HG02852 (cell line): ENCODE measurements at regions not wholly inside any gene's neighbourhood (a gene's known extent, or its start where the extent isn't known, plus 50 kb on each side); places are given as distances from the start of the nearest gene placed in this dataset.
"Not testable (repeated sequence)": the region's sequence is repeated elsewhere in the genome, so short reads cannot be mapped to it uniquely, and the experiment has no call there.

Experiments
- ATAC-seq: cut with Tn5 transposase; IDR thresholded peaks from one replicate; pipeline ENCODE4 v1.9.1; 2021; ENCODE audit warnings: mild to moderate bottlenecking, moderate library complexity; ENCODE audit not compliant: unreplicated experiment

- ATAC-seq, result no peak
Measured at GRCh38 chr13:58329746-58330145, 698.2 kb downstream of the PCDH17 start.

DNA sequence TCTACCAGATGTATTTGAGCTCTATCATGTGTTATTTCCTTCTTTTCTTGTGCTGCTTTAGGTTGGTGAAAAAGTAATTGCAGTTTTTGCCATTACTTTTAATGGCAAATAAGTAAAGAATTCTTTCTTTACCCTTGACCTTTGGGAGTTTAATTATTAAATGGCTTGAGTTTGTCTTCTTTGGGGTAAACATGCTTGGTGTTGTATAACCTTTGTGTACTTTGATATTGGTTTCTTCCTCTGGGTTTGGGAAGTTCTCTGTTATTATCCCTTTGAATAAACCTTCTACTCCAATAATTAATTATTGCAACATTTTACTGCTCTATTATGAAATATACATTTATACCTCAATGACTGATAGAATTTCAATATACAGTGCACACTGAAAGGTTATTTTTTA, 709.4 kb downstream of the PCDH17 start:
- ATAC-seq, result no peak

DNA sequence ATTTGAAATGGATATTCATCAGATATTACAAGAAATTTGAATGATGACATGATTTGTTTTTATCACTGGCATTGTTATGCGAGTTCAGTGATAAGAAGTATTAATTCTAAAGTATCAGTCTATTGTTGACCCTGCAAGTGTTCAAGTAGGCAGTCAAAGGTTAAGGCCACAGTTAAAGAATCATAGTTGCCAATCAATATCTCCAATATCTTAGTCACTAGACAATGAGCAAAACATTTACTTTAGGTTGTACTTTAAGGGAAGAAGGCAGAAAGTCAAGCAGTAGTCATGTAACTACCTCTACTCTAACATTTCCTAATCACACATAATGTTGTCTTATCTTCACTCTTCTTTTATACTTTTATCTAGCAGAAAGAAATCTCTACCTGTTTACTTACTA, 709.8 kb downstream of the PCDH17 start:
- no peak for ATAC-seq

GRCh38 chr13:58343076-58343475, 711.5 kb downstream of the PCDH17 start:
- ATAC-seq, result no peak

DNA sequence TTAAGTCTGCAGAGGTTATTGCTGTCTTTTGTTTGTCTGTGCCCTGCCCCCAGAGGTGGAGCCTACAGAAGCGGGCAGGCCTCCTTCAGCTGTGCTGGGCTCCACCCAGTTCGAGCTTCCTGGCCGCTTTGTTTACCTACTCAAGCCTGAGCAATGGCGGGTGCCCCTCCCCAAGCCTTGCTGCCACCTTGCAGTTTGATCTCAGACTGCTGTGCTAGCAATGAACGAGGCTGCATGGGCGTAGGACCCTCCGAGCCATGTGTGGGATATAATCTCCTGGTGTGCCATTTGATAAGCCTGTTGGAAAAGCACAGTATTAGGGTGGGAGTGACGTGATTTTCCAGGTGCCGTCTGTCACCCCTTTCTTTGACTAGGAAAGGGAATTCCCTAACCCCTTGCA, 720.6 kb downstream of the PCDH17 start:
- ATAC-seq, result not testable (repeated sequence)

DNA sequence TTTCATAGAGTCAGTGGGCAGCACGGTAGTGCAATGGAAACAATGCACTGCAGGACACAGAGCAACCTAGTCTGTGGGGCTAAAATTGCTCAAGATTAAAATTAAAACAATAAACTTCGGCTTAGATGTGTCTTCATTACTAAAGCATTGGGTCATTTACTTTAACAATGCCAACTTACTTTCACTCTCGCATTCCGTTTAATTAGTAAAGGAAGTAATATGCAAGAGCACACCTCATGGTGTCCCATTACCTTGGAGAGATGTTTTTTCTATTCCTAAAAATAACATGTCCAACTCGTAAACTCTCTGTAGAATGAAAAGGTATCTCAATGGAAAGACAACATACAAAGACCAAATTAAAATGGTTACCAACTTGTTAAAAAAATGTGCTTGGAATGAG, 738.4 kb downstream of the PCDH17 start:
- no peak for ATAC-seq

- peak; percentile 10 for ATAC-seq
Measured at GRCh38 chr13:58376349-58376748, 744.8 kb downstream of the PCDH17 start.

DNA sequence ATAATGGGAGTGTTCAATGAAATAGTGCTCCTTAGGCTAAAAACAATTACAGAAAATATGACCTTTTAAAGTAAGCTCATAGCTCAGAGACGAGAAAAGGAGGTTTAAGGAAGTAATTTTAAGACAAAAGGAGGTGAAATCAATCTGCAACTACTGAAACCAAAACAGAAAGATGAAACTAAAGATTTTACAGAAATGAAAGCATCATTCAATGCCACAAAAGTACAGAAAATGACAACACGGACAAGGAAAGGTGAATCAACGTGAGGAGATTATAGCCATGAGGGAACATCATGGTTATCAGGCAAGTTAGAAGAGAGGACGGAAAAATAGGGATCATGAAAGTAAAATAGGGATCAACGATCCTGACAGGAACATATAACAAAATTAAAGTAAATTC, 745.2 kb downstream of the PCDH17 start:
- peak; percentile 74 for ATAC-seq

- no peak for ATAC-seq
Measured at GRCh38 chr13:58379221-58379620, 747.7 kb downstream of the PCDH17 start.

DNA sequence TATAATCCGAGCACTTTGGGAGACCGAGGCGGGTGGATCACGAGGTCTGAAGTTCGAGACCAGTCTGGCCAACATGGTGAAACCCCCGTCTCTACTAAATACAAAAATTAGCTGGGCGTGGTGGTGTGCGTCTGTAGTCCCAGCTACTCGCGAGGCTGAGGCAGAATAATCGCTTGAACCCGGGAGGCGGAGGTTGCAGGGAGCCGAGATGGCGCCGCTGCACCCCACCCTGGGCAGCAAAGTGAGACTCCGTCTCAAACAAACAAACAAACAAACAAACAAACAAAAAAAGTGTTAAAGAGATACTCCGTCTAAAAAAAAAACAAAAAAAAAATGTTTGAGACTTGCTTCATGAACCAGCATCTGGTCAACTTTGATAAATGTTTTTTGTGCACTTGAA, 753.8 kb downstream of the PCDH17 start:
- ATAC-seq, result not testable (repeated sequence)

DNA sequence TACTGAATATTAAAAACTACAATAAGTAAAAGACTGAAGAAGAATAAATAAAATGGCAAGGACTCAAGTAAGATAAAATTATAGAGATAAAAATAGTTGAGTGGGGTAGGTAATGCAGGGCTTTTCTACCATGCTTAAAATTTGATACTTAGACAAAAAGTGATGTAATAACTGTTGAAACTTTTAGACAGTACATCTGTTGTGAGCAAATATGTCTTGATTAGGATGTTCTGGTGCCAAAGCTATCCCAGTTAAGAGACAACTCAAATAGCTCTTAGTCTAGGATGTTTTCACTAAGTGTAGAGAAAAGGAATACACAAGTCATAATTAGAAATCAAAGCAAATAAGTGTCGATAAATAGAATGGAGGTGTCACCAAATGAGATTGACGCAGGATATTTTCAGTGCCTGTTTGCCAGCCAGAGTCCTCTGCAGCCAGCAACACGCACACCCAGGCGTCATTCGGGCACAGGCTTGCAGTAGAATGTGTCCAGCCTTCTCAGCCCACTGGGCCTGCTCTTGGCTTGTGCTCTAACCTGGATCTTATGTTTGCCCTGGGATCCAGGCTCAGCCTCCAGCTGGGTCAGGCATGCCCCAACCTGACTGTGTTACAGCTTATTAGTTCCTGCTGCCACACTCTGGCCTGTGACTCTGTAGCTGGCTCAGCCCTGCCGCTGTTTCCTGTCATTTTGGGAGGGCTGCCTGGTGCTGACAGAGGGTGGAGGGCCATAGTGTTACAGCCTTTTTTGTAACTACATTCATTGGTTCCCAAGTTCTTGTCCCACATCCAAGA, 766.2 kb downstream of the PCDH17 start:
- ATAC-seq, result no peak

DNA sequence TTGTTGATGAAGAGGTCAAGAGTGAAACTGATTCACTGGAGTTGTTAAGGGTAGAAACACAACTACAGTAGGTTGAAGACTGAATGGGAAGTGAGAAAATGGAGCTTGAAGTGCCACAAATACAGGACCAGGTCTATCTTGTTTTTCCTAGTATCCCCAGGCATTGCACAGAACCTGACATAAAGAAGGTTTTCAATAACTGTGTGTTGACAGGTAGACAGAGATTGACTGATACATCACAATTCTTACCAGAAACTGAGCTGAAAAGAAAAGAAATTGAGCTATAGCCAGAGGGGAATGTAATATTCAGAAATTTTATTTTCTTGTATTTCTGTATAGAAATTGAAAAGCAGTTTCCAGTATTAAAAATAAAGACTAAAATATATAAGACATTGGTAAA, 767.7 kb downstream of the PCDH17 start:
- ATAC-seq, result no peak

DNA sequence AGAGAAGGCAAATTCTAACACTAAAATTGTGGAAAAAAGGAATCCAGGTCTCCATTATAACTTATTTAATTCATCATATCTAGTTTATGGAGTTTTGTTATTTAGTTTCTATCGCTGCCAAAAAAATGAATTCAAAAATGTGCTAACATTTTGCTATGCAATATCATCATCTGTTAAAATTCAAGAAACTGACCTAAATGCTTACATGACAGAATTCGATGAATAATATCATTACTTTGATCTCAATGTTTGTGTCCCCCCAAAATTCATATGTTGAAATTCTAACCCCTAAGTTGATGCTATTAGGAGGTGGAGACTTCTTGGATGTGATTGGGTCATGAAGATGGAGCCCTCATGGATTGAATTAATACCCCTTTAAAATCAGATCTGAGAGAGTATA, 775.0 kb downstream of the PCDH17 start:
- ATAC-seq, result no peak

DNA sequence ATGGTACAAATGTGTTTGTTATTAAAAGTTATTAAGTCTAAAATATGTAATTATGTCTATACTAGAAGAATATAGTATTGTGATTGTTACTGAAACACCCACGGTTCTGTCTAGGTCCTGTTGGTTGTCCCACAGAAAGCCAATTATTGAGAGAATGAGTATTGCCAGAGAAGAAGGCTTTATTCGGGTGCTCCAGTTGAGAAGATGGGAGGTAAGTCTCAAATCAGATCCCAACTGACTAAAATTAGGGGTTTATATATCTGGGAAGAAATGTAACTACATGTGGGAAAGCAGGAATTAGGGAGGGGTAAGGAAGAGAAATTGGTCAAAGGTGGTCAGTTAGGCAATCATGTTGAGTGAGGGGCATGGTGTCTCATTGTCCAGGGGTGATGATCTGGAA, 798.4 kb downstream of the PCDH17 start:
- ATAC-seq, result no peak

GRCh38 chr13:58434943-58435342, 803.4 kb downstream of the PCDH17 start:
- ATAC-seq, result no peak

- ATAC-seq, result no peak
Measured at GRCh38 chr13:58437427-58437826, 805.9 kb downstream of the PCDH17 start.

GRCh38 chr13:58446979-58447378, 815.4 kb downstream of the PCDH17 start:
- no peak for ATAC-seq

DNA sequence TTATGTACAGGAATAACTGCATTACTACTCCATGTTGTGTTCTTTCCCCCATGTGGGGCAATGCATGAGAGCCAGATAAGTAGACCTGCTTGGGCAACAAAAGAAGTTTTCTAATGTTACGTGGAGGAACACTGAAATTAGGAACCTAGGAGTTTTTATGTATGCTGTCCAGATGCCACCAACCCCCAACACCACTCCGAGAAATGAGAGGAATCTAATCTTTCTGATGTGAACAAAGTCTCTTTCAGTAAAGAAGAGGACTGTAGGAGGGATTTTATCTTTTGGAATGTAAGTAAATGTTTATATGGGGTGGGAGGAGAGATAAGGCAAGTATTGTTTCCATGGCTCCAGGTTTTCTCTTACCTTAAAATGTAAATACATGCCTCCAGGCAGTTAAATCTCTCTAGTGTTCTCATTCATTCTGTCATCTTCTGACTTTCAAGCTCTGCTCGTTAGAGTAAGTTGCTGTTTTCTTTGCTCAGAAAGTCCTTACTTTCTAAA, 820.6 kb downstream of the PCDH17 start:
- ATAC-seq, result no peak

DNA sequence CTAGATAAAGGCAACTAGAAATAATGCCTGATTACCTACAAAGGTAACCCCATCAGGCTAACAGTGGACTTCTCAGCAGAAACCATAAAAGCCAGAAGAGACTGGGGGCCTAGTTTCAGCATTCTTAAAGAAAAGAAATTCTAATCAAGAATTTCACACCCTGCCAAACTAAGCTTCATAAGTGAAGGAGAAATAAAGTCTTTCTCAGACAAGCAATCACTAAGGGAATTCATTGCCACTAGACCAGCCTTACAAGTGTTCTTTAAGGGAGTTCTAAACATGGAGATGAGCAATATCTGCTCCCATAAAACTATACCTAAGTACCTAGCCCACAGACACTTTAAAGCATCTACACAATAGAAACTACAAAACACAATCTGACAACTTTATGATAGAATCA, 823.5 kb downstream of the PCDH17 start:
- no peak for ATAC-seq

- no peak for ATAC-seq
Measured at GRCh38 chr13:58461217-58461616, 829.7 kb downstream of the PCDH17 start.

DNA sequence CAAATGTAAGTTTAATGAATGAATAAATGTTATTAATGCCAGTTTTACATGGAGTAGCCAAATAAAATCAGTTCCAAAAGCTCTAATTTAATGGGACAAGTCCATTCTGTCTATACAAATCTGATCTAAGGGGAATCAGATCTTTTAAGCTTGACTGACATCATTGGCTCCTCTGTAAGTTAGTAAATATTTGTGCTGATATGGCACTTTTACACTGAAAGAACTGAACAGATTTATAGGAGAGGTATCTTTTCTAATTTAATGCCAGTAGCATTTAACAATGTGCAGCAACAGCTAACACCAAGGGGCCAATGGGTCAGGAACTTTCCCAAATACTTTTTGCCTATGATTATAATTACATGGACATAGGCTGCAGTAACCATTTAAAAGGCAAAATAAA, 832.3 kb downstream of the PCDH17 start:
- no peak for ATAC-seq

GRCh38 chr13:58467176-58467575, 835.6 kb downstream of the PCDH17 start:
- no peak for ATAC-seq

GRCh38 chr13:58472483-58472882, 840.9 kb downstream of the PCDH17 start:
- no peak for ATAC-seq
